SK-N-SH (cell line): ENCODE measurements at regions not wholly inside any gene's neighbourhood (a gene's known extent, or its start where the extent isn't known, plus 50 kb on each side); places are given as distances from the start of the nearest gene placed in this dataset.

Experiments
- CTCF ChIA-PET: fragments of 300-600, 350-600 bp; formaldehyde crosslinking; extraction: SDS; loops from one replicate; lab custom pipeline; 2021; lab: Yijun Ruan, JAX
- POLR2A ChIA-PET: fragments of 350-600 bp; sonication (Branson Sonifier 250); formaldehyde crosslinking; extraction: SDS; loops from one replicate; lab custom pipeline; 2020; ENCODE audit warnings: antibody characterized with exemption, inconsistent platforms; lab: Yijun Ruan, JAX
- DNase-seq: peaks from one replicate; pipeline ENCODE4 v3.0.0; 2012
- H2AFZ ChIP-seq: fragments of 200-600 bp; sonication (generic); 2 replicates; pipeline ENCODE4 v1.8.1; 2016; ENCODE audit warnings: antibody characterized with exemption, mild to moderate bottlenecking, low read depth
- H3F3A ChIP-seq: fragments of 200-600 bp; sonication (generic); replicated peaks from 2 replicates; pipeline ENCODE3; 2016; ENCODE audit warnings: antibody characterized with exemption, mild to moderate bottlenecking; ENCODE audit not compliant: insufficient read depth
- H3K27ac ChIP-seq, 2 experiments: fragments of 200-500 bp in 1 of 2; fragments of 200-600 bp in 1 of 2; sonication (Bioruptor generic) in 1 of 2; sonication (generic), shearing (Covaris generic) in 1 of 2; 2 replicates each; pipeline versions ENCODE4 v1.5.1 to v1.6.1; 2014 to 2016; ENCODE audit warnings: low read depth in 2 of 2, inconsistent platforms in 1 of 2, low read length in 1 of 2, mild to moderate bottlenecking in 1 of 2, mixed read lengths in 1 of 2
- H3K27me3 ChIP-seq: fragments of 200-600 bp; sonication (generic), shearing (Covaris generic); 2 replicates; pipeline ENCODE4 v1.6.1; 2016; ENCODE audit warnings: mixed run types; ENCODE audit not compliant: insufficient read depth
- H3K36me3 ChIP-seq, 2 experiments: fragments of 200-500 bp in 1 of 2; fragments of 200-600 bp in 1 of 2; sonication (Bioruptor generic) in 1 of 2; sonication (generic) in 1 of 2; replicated peaks in 1 of 2; 2 replicates each; pipeline versions ENCODE3 to v1.5.1; 2014 to 2016; ENCODE audit warnings: low read length in 1 of 2, mild to moderate bottlenecking in 1 of 2; ENCODE audit not compliant: insufficient read depth in 2 of 2, control insufficient read depth in 1 of 2
- H3K4me1 ChIP-seq, 2 experiments: fragments of 200-500 bp in 1 of 2; fragments of 200-600 bp in 1 of 2; sonication (Bioruptor generic) in 1 of 2; sonication (generic), shearing (Covaris generic) in 1 of 2; 2 replicates each; pipeline versions ENCODE4 v1.5.1 to v1.6.1; 2014 to 2016; ENCODE audit warnings: low read depth in 1 of 2, low read length in 1 of 2, mixed run types in 1 of 2; ENCODE audit not compliant: insufficient read depth in 2 of 2, control insufficient read depth in 1 of 2
- H3K4me2 ChIP-seq: fragments of 200-600 bp; sonication (generic), shearing (Covaris generic); 2 replicates; pipeline ENCODE4 v1.6.1; 2017; ENCODE audit warnings: mixed run types
- H3K4me3 ChIP-seq, 2 experiments: fragments of 200-500 bp in 1 of 2; fragments of 200-600 bp in 1 of 2; sonication (Bioruptor generic) in 1 of 2; sonication (generic), shearing (Covaris generic) in 1 of 2; 2 replicates each; pipeline versions ENCODE4 v1.5.1 to v1.8.1; 2014 to 2016; ENCODE audit warnings: low read depth in 2 of 2, inconsistent platforms in 1 of 2, low read length in 1 of 2, mild to moderate bottlenecking in 1 of 2, mixed read lengths in 1 of 2, moderate library complexity in 1 of 2
- H3K79me2 ChIP-seq: fragments of 200-600 bp; sonication (generic); 2 replicates; pipeline ENCODE4 v1.8.1; 2017; ENCODE audit warnings: mild to moderate bottlenecking; ENCODE audit not compliant: insufficient read depth
- H3K9ac ChIP-seq: fragments of 200-600 bp; sonication (generic); 2 replicates; pipeline ENCODE4 v1.6.1; 2017; ENCODE audit warnings: mixed run types
- H3K9me2 ChIP-seq: fragments of 200-600 bp; sonication (generic); 2 replicates; pipeline ENCODE4 v1.6.1; 2017; ENCODE audit warnings: mixed run types
- H3K9me3 ChIP-seq: fragments of 200-600 bp; sonication (generic); 2 replicates; pipeline ENCODE4 v1.6.1; 2017; ENCODE audit warnings: mixed run types, mild to moderate bottlenecking, moderate library complexity
- H4K20me1 ChIP-seq: fragments of 200-600 bp; sonication (generic); 2 replicates; pipeline ENCODE4 v1.6.1; 2017; ENCODE audit warnings: mild to moderate bottlenecking, mixed run types; ENCODE audit not compliant: insufficient read depth
- CHD2 ChIP-seq: fragments of 150-350 bp; IDR thresholded peaks from 2 replicates; pipeline ENCODE4 v1.6.1; 2018; ENCODE audit warnings: low read length; ENCODE audit not compliant: partially characterized antibody
- ELF1 ChIP-seq: IDR thresholded peaks from 2 replicates; pipeline ENCODE4 v1.4.0; 2012
- EP300 ChIP-seq, 2 experiments: IDR thresholded peaks; 2 replicates each; pipeline versions ENCODE4 v1.4.0 to v1.6.1; 2012; ENCODE audit warnings: borderline replicate concordance in 1 of 2, low read depth in 1 of 2, low read length in 1 of 2
- EZH2phosphoT487 ChIP-seq: fragments of 200-600 bp; sonication (generic); IDR thresholded peaks from 2 replicates; pipeline ENCODE4 v1.6.1; 2017; ENCODE audit warnings: low read depth, mixed run types, mild to moderate bottlenecking, antibody characterized with exemption, moderate library complexity, borderline replicate concordance
- FOSL2 ChIP-seq: IDR thresholded peaks from 2 replicates; pipeline ENCODE4 v1.4.0; 2012; ENCODE audit warnings: low read depth, mild to moderate bottlenecking, moderate library complexity, borderline replicate concordance
- FOXM1 ChIP-seq: IDR thresholded peaks from 2 replicates; pipeline ENCODE4 v1.4.0; 2012; ENCODE audit warnings: low read depth, mild to moderate bottlenecking
- GATA2 ChIP-seq: sonication (generic); formaldehyde crosslinking; IDR thresholded peaks from 2 replicates; pipeline ENCODE4 v1.5.0; 2020; ENCODE audit warnings: mild to moderate bottlenecking, missing genetic modification reagents
- IRF3 ChIP-seq: fragments of 150-350 bp; IDR thresholded peaks from 2 replicates; pipeline ENCODE4 v1.6.1; 2016; ENCODE audit warnings: mild to moderate bottlenecking, low read depth, low read length
- MXI1 ChIP-seq: IDR thresholded peaks from 2 replicates; pipeline ENCODE4 v1.6.1; 2012; ENCODE audit warnings: mild to moderate bottlenecking, low read depth, low read length, improper control_type of control experiment
- NFIC ChIP-seq: IDR thresholded peaks from 2 replicates; pipeline ENCODE4 v1.4.0; 2012; ENCODE audit warnings: borderline replicate concordance
- NRF1 ChIP-seq: IDR thresholded peaks from 2 replicates; pipeline ENCODE4 v1.6.1; 2012; ENCODE audit warnings: low read depth, mild to moderate bottlenecking, low read length
- RAD21 ChIP-seq: IDR thresholded peaks from 2 replicates; pipeline ENCODE4 v1.6.1; 2012; ENCODE audit warnings: mild to moderate bottlenecking, low read length
- RCOR1 ChIP-seq: fragments of 150-350 bp; IDR thresholded peaks from 2 replicates; pipeline ENCODE4 v1.6.1; 2017; ENCODE audit warnings: antibody characterized with exemption, low read length
- RFX5 ChIP-seq: IDR thresholded peaks from 2 replicates; pipeline ENCODE4 v1.6.1; 2012; ENCODE audit warnings: mild to moderate bottlenecking, improper control_type of control experiment, low read length
- SIN3A ChIP-seq: IDR thresholded peaks from 2 replicates; pipeline ENCODE4 v1.6.1; 2012; ENCODE audit warnings: low read depth, mild to moderate bottlenecking, low read length, moderate library complexity, borderline replicate concordance
- SMC3 ChIP-seq: IDR thresholded peaks from 2 replicates; pipeline ENCODE4 v1.6.1; 2012; ENCODE audit warnings: low read depth, low read length, improper control_type of control experiment
- TCF12 ChIP-seq: IDR thresholded peaks from 2 replicates; pipeline ENCODE4 v1.4.0; 2012
- TEAD4 ChIP-seq: IDR thresholded peaks from 2 replicates; pipeline ENCODE4 v1.4.0; 2012; ENCODE audit warnings: mild to moderate bottlenecking, borderline replicate concordance; ENCODE audit not compliant: insufficient read depth
- YY1 ChIP-seq: IDR thresholded peaks from 2 replicates; pipeline ENCODE4 v1.4.0; 2012; ENCODE audit warnings: low read depth, mild to moderate bottlenecking
- WGBS: methylation state at CpG from one replicate; pipeline ENCODE4 v1.1.6; 2017; ENCODE audit warnings: low lambda C conversion rate; 5-methylcytosine and 5-hydroxymethylcytosine counted together
- TF ChIP-seq, protein P1 (sequence below): IDR thresholded peaks from 2 replicates; pipeline ENCODE4 v1.4.0; 2012; ENCODE audit warnings: low read depth, borderline replicate concordance
- TF ChIP-seq, protein P2 (sequence below): IDR thresholded peaks from 2 replicates; pipeline ENCODE4 v1.4.0; 2012; ENCODE audit warnings: low read depth
- TF ChIP-seq, protein P3 (sequence below): fragments of 200-600 bp; sonication (generic); IDR thresholded peaks from 2 replicates; pipeline ENCODE4 v1.6.1; 2017; ENCODE audit warnings: antibody characterized with exemption, mild to moderate bottlenecking, moderate library complexity

DNA sequence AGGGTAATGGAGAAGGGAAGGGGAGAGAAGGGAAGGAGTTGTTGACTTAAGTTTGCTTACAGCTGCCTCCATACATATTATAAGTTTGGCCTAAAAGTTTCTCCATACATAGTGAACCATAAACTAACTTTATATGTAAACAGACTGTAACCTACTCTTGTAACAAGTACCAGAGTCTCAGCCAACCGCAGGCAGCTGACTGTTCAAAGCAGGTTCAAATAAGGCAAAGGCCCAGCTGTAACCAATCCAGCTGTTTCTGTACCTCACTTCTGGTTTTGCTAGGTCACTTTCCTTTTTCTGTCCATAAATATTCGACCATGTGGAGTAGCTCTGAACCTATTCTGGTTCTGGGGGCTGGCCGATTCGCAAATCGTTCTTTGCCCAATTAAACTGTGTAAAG is 591.2 kb downstream of the INSC start:
- no peaks in the 10 kb centered on the region for H3K27me3 ChIP-seq
- no peaks in the 10 kb centered on the region for H3F3A ChIP-seq
- DNase-seq, result no peak
- H2AFZ ChIP-seq, result no peak overlapping the region
- H3K9me2 ChIP-seq, result no peaks in the 10 kb centered on the region
- TF ChIP-seq, protein P1, sequence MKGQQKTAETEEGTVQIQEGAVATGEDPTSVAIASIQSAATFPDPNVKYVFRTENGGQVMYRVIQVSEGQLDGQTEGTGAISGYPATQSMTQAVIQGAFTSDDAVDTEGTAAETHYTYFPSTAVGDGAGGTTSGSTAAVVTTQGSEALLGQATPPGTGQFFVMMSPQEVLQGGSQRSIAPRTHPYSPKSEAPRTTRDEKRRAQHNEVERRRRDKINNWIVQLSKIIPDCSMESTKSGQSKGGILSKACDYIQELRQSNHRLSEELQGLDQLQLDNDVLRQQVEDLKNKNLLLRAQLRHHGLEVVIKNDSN, result no peak
- TF ChIP-seq TCF12 (no peak), ELF1 (no peak), RFX5 (no peak), NFIC (no peak), SMC3 (no peak), FOSL2 (no peak), FOXM1 (no peak), IRF3 (no peak), SIN3A (no peak), YY1 (no peak), TEAD4 (no peak), RAD21 (no peak), CHD2 (no peak), EP300 (IDR thresholded peaks at IDR 0.05; ENCODE audit: borderline replicate concordance in 1 of 2, low read depth in 1 of 2, low read length in 1 of 2) (no peak)
- TF ChIP-seq, protein P2, sequence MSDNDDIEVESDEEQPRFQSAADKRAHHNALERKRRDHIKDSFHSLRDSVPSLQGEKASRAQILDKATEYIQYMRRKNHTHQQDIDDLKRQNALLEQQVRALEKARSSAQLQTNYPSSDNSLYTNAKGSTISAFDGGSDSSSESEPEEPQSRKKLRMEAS, result no peak
- WGBS, result 41% methylated on average over 5 of the region's 5 CpGs
- ChIA-PET CTCF (interaction anchor here (1.4 to 3.0 kb wide), 2 partner anchors 56 to 61 kb away, joined by 3 to 13 read pairs; no protein-coding TSS in a partner anchor), POLR2A (no interaction called here)
- H3K4me2 ChIP-seq, result no peak overlapping the region
- H3K79me2 ChIP-seq, result no peaks in the 10 kb centered on the region
- no peak overlapping the region for H3K27ac ChIP-seq
- no peaks in the 10 kb centered on the region for H3K36me3 ChIP-seq
- no peaks in the 10 kb centered on the region for H3K9me3 ChIP-seq
- H3K4me3 ChIP-seq, result no peak overlapping the region
- H4K20me1 ChIP-seq, result no peaks in the 10 kb centered on the region
- no peak overlapping the region for H3K9ac ChIP-seq
- peaks cover 0 to 18% of the 10 kb centered on the region in 2 experiments; a peak in 2 of 4 replicates for H3K4me1 ChIP-seq

DNA sequence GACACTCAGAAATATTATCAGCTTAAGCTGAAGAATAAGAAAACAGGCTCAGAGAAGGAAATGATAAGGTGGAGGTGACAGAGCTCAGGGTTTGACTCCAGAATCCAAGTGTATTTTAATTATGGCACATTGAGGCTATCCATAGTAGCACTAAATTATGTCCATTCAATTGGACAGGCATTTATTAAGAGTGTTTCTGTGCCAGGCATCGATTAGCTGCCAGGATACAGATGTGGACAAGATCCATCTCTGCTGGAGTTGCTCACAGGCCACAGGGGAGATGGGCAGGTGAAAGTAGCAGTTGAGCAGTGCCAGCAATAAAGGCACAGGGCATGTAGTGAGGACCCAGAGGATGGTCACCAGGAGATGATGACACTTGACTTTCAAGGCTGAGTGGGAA is 592.5 kb downstream of the INSC start:
- Histone ChIP-seq H4K20me1 (no peaks in the 10 kb centered on the region), H3F3A (no peaks in the 10 kb centered on the region), H3K36me3 (no peaks in the 10 kb centered on the region), H3K27me3 (no peaks in the 10 kb centered on the region), H3K27ac (peak overlapping the region in 1 of 2 experiments; percentile 91; a peak in 2 of 4 replicates), H3K4me2 (no peak overlapping the region), H3K9me2 (no peaks in the 10 kb centered on the region), H3K9ac (no peak overlapping the region), H3K4me1 (peaks cover 0 to 18% of the 10 kb centered on the region in 2 experiments; a peak in 2 of 4 replicates), H3K4me3 (no peak overlapping the region), H2AFZ (no peak overlapping the region), H3K79me2 (no peaks in the 10 kb centered on the region), H3K9me3 (no peaks in the 10 kb centered on the region)
- WGBS, result 0% methylated on average over 1 of the region's 1 CpG
- CTCF ChIA-PET, result interaction anchor here (0.9 to 3.0 kb wide), 6 partner anchors 57 to 899 kb away, joined by 3 to 13 read pairs (median 3); no protein-coding TSS in a partner anchor
- DNase-seq, result peak; percentile 15
- POLR2A ChIA-PET, result interaction anchor here (1.0 to 1.9 kb wide), 8 partner anchors 11 to 136 kb away, joined by 4 to 8 read pairs (median 6); no protein-coding TSS in a partner anchor
- TF ChIP-seq TEAD4, result no peak
- peak in 1 of 2 experiments; percentile 82; a peak in 2 of 4 replicates for TF ChIP-seq EP300 (IDR thresholded peaks at IDR 0.05; ENCODE audit: borderline replicate concordance in 1 of 2, low read depth in 1 of 2, low read length in 1 of 2)
- TF ChIP-seq, protein P3, sequence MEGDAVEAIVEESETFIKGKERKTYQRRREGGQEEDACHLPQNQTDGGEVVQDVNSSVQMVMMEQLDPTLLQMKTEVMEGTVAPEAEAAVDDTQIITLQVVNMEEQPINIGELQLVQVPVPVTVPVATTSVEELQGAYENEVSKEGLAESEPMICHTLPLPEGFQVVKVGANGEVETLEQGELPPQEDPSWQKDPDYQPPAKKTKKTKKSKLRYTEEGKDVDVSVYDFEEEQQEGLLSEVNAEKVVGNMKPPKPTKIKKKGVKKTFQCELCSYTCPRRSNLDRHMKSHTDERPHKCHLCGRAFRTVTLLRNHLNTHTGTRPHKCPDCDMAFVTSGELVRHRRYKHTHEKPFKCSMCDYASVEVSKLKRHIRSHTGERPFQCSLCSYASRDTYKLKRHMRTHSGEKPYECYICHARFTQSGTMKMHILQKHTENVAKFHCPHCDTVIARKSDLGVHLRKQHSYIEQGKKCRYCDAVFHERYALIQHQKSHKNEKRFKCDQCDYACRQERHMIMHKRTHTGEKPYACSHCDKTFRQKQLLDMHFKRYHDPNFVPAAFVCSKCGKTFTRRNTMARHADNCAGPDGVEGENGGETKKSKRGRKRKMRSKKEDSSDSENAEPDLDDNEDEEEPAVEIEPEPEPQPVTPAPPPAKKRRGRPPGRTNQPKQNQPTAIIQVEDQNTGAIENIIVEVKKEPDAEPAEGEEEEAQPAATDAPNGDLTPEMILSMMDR, result no peak
- TF ChIP-seq, protein P1, result no peak
- TF ChIP-seq GATA2 (CRISPR knock-in tag), result peak; percentile 23; the same call in 1 of the 2 replicates
- no peak for TF ChIP-seq NRF1
- TF ChIP-seq RFX5, result no peak
- peak; percentile 31 for TF ChIP-seq CHD2
- TF ChIP-seq EZH2phosphoT487, result no peak
- peak; percentile 75; the same call in 1 of the 2 replicates for TF ChIP-seq RCOR1
- TF ChIP-seq MXI1, result no peak
- no peak for TF ChIP-seq SIN3A
